CD14-positive monocyte (primary cell): ENCODE measurements at regions not wholly inside any gene's neighbourhood (a gene's known extent, or its start where the extent isn't known, plus 50 kb on each side); places are given as distances from the start of the nearest gene placed in this dataset.

Source experiments
- DNase-seq, 3 donors: peaks; one replicate each; pipeline ENCODE4 v3.0.0-alpha.2; 2011 to 2022
- H2AFZ ChIP-seq: 2 replicates; pipeline ENCODE4 v1.6.0; 2012; ENCODE audit warnings: mild to moderate bottlenecking, low read depth, low read length, inconsistent platforms; ENCODE audit not compliant: insufficient read depth, poor library complexity, severe bottlenecking
- H3K27ac ChIP-seq, 2 donors: 1 replicate in 1 of 2; 2 replicates in 1 of 2; pipeline ENCODE4 v1.5.1; 2012 to 2013; ENCODE audit warnings: low read length in 2 of 2, control low read depth in 1 of 2, inconsistent platforms in 1 of 2, low read depth in 1 of 2, mild to moderate bottlenecking in 1 of 2
- H3K27me3 ChIP-seq, 2 donors: one replicate each; pipeline versions ENCODE4 v1.6.0 to v1.6.1; 2011 to 2013; ENCODE audit warnings: low read length in 2 of 2; ENCODE audit not compliant: control insufficient read depth in 2 of 2, insufficient read depth in 2 of 2
- H3K36me3 ChIP-seq, 2 donors: replicated peaks in 1 of 2; 1 replicate in 1 of 2; 2 replicates in 1 of 2; pipeline versions ENCODE4 v1.5.1 to v1.6.1; 2012 to 2013; ENCODE audit warnings: low read length in 2 of 2, control low read depth in 1 of 2, inconsistent platforms in 1 of 2, mild to moderate bottlenecking in 1 of 2; ENCODE audit not compliant: insufficient read depth in 2 of 2, control insufficient read depth in 1 of 2
- H3K4me1 ChIP-seq, 2 donors: 1 replicate in 1 of 2; 2 replicates in 1 of 2; pipeline versions ENCODE4 v1.5.1 to v1.6.1; 2012 to 2013; ENCODE audit warnings: low read length in 2 of 2, control low read depth in 1 of 2, inconsistent platforms in 1 of 2, mild to moderate bottlenecking in 1 of 2, moderate library complexity in 1 of 2; ENCODE audit not compliant: insufficient read depth in 2 of 2, control insufficient read depth in 1 of 2
- H3K4me2 ChIP-seq: replicated peaks from 2 replicates; pipeline ENCODE3; 2012; ENCODE audit warnings: low read length, moderate library complexity, mild to moderate bottlenecking; ENCODE audit not compliant: poor library complexity, severe bottlenecking; ENCODE audit errors: extremely low read depth
- H3K4me3 ChIP-seq, 3 experiments: fragments of 200-600 bp in 1 of 3; sonication (generic) in 1 of 3; replicated peaks in 1 of 3; 1 replicate in 2 of 3; 2 replicates in 1 of 3; pipeline ENCODE4 v1.5.1; 2011 to 2013; ENCODE audit warnings: low read length in 3 of 3, mild to moderate bottlenecking in 3 of 3, control low read depth in 2 of 3, low read depth in 2 of 3, inconsistent platforms in 1 of 3, moderate library complexity in 1 of 3
- H3K79me2 ChIP-seq: 2 replicates; pipeline ENCODE4 v1.6.0; 2012; ENCODE audit warnings: mild to moderate bottlenecking, control low read depth, inconsistent platforms, low read length, moderate library complexity; ENCODE audit not compliant: insufficient read depth
- H3K9ac ChIP-seq: 2 replicates; pipeline ENCODE4 v1.6.0; 2017; ENCODE audit warnings: low read length, mild to moderate bottlenecking; ENCODE audit not compliant: insufficient read depth, poor library complexity, severe bottlenecking
- H3K9me3 ChIP-seq, 2 donors: replicated peaks in 1 of 2; 1 replicate in 1 of 2; 2 replicates in 1 of 2; pipeline versions ENCODE4 v1.5.1 to v1.6.1; 2012 to 2013; ENCODE audit warnings: low read length in 2 of 2, control low read depth in 1 of 2; ENCODE audit not compliant: control insufficient read depth in 1 of 2, insufficient read depth in 1 of 2
- H4K20me1 ChIP-seq: 2 replicates; pipeline ENCODE4 v1.6.0; 2012; ENCODE audit warnings: mild to moderate bottlenecking, low read length, control low read depth, moderate library complexity; ENCODE audit not compliant: insufficient read depth
- H3K27ac Mint-ChIP-seq, 7 donors: one replicate each; pipeline ENCODE4 v1.8.0; 2020; ENCODE audit warnings: mild to moderate bottlenecking in 7 of 7, mixed read lengths in 7 of 7, moderate library complexity in 6 of 7, inconsistent platforms in 2 of 7
- H3K27me3 Mint-ChIP-seq, 3 donors: one replicate each; pipeline ENCODE4 v1.8.0; 2021 to 2022; ENCODE audit warnings: low read depth in 3 of 3, mild to moderate bottlenecking in 3 of 3, mixed read lengths in 3 of 3, moderate library complexity in 3 of 3, inconsistent platforms in 1 of 3
- H3K36me3 Mint-ChIP-seq, 2 donors: one replicate each; pipeline ENCODE4 v1.8.0; 2020; ENCODE audit warnings: mixed read lengths in 2 of 2, inconsistent platforms in 1 of 2, mild to moderate bottlenecking in 1 of 2
- H3K4me1 Mint-ChIP-seq: one replicate; pipeline ENCODE4 v1.8.0; 2020; ENCODE audit warnings: mild to moderate bottlenecking, mixed read lengths
- H3K4me3 Mint-ChIP-seq, 2 donors: one replicate each; pipeline ENCODE4 v1.8.0; 2020; ENCODE audit warnings: mild to moderate bottlenecking in 2 of 2, mixed read lengths in 2 of 2, moderate library complexity in 1 of 2
- H3K9me3 Mint-ChIP-seq, 7 donors: one replicate each; pipeline ENCODE4 v1.8.0; 2020 to 2022; ENCODE audit warnings: mixed read lengths in 7 of 7, mild to moderate bottlenecking in 6 of 7, moderate library complexity in 6 of 7, inconsistent platforms in 2 of 7
- WGBS: methylation state at CpG from one replicate; pipeline ENCODE4 v1.1.5; 2013; ENCODE audit warnings: missing lambda C conversion rate; ENCODE audit not compliant: insufficient coverage; 5-methylcytosine and 5-hydroxymethylcytosine counted together
- intact Hi-C, 2 donors: fragments of 100-400 bp; cut with micrococcal nuclease; formaldehyde crosslinking; loops; one replicate each; pipeline versions ENCODE4 v1.15.0 to v1.15.1; 2023
- TF ChIP-seq, protein P1 (sequence below): fragments of 200-600 bp; IDR thresholded peaks from one replicate; pipeline ENCODE4 v1.8.0; 2022; ENCODE audit warnings: antibody characterized with exemption, mild to moderate bottlenecking

- peaks cover 0 to 1% (median 0%) of the 10 kb centered on the region in 3 donors for H3K27me3 Mint-ChIP-seq
- H3K36me3 Mint-ChIP-seq = no peaks in the 10 kb centered on the region
- Histone ChIP-seq H3K27me3 (no peaks in the 10 kb centered on the region), H3K79me2 (no peaks in the 10 kb centered on the region), H3K9me3 (peaks cover 0 to 1% of the 10 kb centered on the region in 2 donors), H3K4me2 (no peak overlapping the region), H4K20me1 (no peaks in the 10 kb centered on the region), H3K27ac (no peak overlapping the region), H3K36me3 (no peaks in the 10 kb centered on the region), H3K4me1 (no peaks in the 10 kb centered on the region), H2AFZ (no peak overlapping the region), H3K4me3 (no peak overlapping the region), H3K9ac (no peak overlapping the region)
- no peak overlapping the region for H3K4me3 Mint-ChIP-seq
- H3K4me1 Mint-ChIP-seq = peaks cover 2% of the 10 kb centered on the region
- H3K9me3 Mint-ChIP-seq = peaks cover 4 to 11% (median 7%) of the 10 kb centered on the region in 7 donors
- intact Hi-C loops = no loop called here
- H3K27ac Mint-ChIP-seq = no peak overlapping the region
- no peak for DNase-seq
- TF ChIP-seq, protein P1, sequence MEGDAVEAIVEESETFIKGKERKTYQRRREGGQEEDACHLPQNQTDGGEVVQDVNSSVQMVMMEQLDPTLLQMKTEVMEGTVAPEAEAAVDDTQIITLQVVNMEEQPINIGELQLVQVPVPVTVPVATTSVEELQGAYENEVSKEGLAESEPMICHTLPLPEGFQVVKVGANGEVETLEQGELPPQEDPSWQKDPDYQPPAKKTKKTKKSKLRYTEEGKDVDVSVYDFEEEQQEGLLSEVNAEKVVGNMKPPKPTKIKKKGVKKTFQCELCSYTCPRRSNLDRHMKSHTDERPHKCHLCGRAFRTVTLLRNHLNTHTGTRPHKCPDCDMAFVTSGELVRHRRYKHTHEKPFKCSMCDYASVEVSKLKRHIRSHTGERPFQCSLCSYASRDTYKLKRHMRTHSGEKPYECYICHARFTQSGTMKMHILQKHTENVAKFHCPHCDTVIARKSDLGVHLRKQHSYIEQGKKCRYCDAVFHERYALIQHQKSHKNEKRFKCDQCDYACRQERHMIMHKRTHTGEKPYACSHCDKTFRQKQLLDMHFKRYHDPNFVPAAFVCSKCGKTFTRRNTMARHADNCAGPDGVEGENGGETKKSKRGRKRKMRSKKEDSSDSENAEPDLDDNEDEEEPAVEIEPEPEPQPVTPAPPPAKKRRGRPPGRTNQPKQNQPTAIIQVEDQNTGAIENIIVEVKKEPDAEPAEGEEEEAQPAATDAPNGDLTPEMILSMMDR = no peak
These were observed 1418.5 kb downstream of the EFNB2 start for GRCh38 chr13:105116966-105117365.

GRCh38 chr13:105112561-105112960, 1422.9 kb downstream of the EFNB2 start:
- Histone ChIP-seq H3K27me3 (no peaks in the 10 kb centered on the region), H2AFZ (no peak overlapping the region), H3K9me3 (peaks cover 0 to 4% of the 10 kb centered on the region in 2 donors), H3K4me3 (no peak overlapping the region), H3K27ac (no peak overlapping the region), H3K9ac (no peak overlapping the region), H4K20me1 (no peaks in the 10 kb centered on the region), H3K79me2 (no peaks in the 10 kb centered on the region), H3K4me2 (no peak overlapping the region), H3K4me1 (no peaks in the 10 kb centered on the region), H3K36me3 (no peaks in the 10 kb centered on the region)
- Mint-ChIP-seq H3K9me3 (peaks cover 4 to 8% (median 6%) of the 10 kb centered on the region in 7 donors), H3K4me3 (no peak overlapping the region), H3K27me3 (peaks cover 0 to 1% (median 0%) of the 10 kb centered on the region in 3 donors), H3K4me1 (no peaks in the 10 kb centered on the region), H3K36me3 (no peaks in the 10 kb centered on the region), H3K27ac (no peak overlapping the region)
- DNase-seq = no peak
- WGBS = 96% methylated on average over 4 of the region's 4 CpGs
- intact Hi-C loops = no loop called here
- TF ChIP-seq, protein P1 = no peak
